KMS-11 (cell line): ENCODE measurements at regions not wholly inside any gene's neighbourhood (a gene's known extent, or its start where the extent isn't known, plus 50 kb on each side); places are given as distances from the start of the nearest gene placed in this dataset.

ENCODE experiments used
- H2AFZ ChIP-seq: fragments of 200-600 bp; sonication (generic); 2 replicates; pipeline ENCODE4 v1.6.1; 2016; ENCODE audit warnings: antibody characterized with exemption, mixed run types, low read depth
- H3K27ac ChIP-seq: fragments of 200-600 bp; sonication (generic); 2 replicates; pipeline ENCODE4 v1.6.1; 2016; ENCODE audit warnings: mild to moderate bottlenecking, mixed run types
- H3K27me3 ChIP-seq: fragments of 200-600 bp; sonication (generic); 2 replicates; pipeline ENCODE4 v1.6.1; 2017; ENCODE audit warnings: mild to moderate bottlenecking, low read depth, mixed run types, moderate library complexity; ENCODE audit not compliant: insufficient read depth
- H3K36me3 ChIP-seq: fragments of 200-600 bp; sonication (generic); 2 replicates; pipeline ENCODE4 v1.6.1; 2017; ENCODE audit warnings: mild to moderate bottlenecking, mixed run types; ENCODE audit not compliant: insufficient read depth
- H3K4me1 ChIP-seq: fragments of 200-600 bp; sonication (generic); 2 replicates; pipeline ENCODE4 v1.6.1; 2016; ENCODE audit warnings: mild to moderate bottlenecking, low read depth, mixed run types; ENCODE audit not compliant: poor library complexity, severe bottlenecking
- H3K4me2 ChIP-seq: fragments of 200-600 bp; sonication (generic); 2 replicates; pipeline ENCODE4 v1.7.0; 2016; ENCODE audit warnings: mild to moderate bottlenecking, mixed run types
- H3K4me3 ChIP-seq: fragments of 200-600 bp; sonication (generic); IDR thresholded peaks from 2 replicates; pipeline ENCODE4 v1.6.1; 2017; ENCODE audit warnings: low read depth, low read length, mixed read lengths; ENCODE audit not compliant: insufficient read depth
- H3K79me2 ChIP-seq: fragments of 200-600 bp; sonication (generic); 2 replicates; pipeline ENCODE4 v1.6.1; 2016; ENCODE audit warnings: low read depth, mixed run types; ENCODE audit not compliant: insufficient read depth
- H3K9ac ChIP-seq: fragments of 200-600 bp; sonication (generic); 2 replicates; pipeline ENCODE4 v1.6.1; 2016; ENCODE audit warnings: mild to moderate bottlenecking, mixed run types
- H4K20me1 ChIP-seq: fragments of 200-600 bp; sonication (generic); 2 replicates; pipeline ENCODE4 v1.6.1; 2016; ENCODE audit warnings: mild to moderate bottlenecking, mixed run types; ENCODE audit not compliant: insufficient read depth
- TF ChIP-seq, protein P1 (sequence below): fragments of 200-600 bp; sonication (generic); conservative IDR thresholded peaks from 2 replicates; pipeline ENCODE4 v1.6.1; 2017; ENCODE audit warnings: low read depth, mild to moderate bottlenecking, antibody characterized with exemption, low read length, moderate library complexity, mixed read lengths

DNA sequence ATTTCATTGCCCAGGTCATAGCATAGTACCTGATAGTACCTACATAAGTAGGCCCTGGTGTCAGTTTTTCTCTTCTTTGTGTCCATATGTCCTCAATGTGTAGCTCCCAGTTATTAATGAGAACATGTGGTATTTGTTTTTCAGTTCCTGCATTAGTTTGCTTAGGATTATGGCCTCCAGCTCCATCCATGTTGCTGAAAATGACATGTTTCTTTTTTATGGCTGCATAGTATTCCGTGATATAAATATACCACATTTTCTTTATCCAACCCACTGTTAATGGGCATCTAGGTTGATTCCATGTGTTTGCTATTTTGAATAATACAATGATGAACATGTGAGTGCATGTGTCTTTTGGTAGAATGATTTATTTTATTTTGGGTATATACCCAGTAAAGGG, 641.6 kb downstream of the RFPL4B start:
- Histone ChIP-seq H3K9ac (no peak overlapping the region), H3K36me3 (no peaks in the 10 kb centered on the region), H3K4me2 (no peak overlapping the region), H4K20me1 (no peaks in the 10 kb centered on the region), H3K27ac (no peak overlapping the region), H3K79me2 (no peaks in the 10 kb centered on the region), H3K27me3 (no peaks in the 10 kb centered on the region), H2AFZ (no peak overlapping the region), H3K4me3 (no peak overlapping the region), H3K4me1 (no peaks in the 10 kb centered on the region)
- TF ChIP-seq, protein P1, sequence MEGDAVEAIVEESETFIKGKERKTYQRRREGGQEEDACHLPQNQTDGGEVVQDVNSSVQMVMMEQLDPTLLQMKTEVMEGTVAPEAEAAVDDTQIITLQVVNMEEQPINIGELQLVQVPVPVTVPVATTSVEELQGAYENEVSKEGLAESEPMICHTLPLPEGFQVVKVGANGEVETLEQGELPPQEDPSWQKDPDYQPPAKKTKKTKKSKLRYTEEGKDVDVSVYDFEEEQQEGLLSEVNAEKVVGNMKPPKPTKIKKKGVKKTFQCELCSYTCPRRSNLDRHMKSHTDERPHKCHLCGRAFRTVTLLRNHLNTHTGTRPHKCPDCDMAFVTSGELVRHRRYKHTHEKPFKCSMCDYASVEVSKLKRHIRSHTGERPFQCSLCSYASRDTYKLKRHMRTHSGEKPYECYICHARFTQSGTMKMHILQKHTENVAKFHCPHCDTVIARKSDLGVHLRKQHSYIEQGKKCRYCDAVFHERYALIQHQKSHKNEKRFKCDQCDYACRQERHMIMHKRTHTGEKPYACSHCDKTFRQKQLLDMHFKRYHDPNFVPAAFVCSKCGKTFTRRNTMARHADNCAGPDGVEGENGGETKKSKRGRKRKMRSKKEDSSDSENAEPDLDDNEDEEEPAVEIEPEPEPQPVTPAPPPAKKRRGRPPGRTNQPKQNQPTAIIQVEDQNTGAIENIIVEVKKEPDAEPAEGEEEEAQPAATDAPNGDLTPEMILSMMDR: no peak

DNA sequence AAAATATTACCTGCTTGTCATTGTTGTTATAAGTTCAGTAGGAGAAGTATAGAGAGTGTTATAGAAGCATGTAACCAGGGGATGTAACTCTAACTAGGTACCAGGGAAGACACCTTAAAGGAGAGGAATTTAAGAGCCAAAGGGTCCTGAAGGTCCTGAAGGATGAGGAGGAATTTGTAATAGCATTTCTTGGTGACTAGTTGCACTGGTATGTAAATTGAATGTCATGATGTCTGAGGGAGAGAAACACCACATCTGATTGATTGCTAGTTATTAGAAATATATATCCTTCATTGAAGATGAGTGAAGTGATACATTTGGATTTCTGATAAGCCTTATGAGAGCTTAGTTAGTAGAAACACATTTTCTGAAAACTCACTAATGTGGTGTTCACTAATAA, 643.8 kb downstream of the RFPL4B start:
- H3K4me1 ChIP-seq: no peaks in the 10 kb centered on the region
- H3K36me3 ChIP-seq: no peaks in the 10 kb centered on the region
- no peak overlapping the region for H3K4me3 ChIP-seq
- no peak overlapping the region for H3K27ac ChIP-seq
- no peaks in the 10 kb centered on the region for H3K27me3 ChIP-seq
- no peak overlapping the region for H3K9ac ChIP-seq
- no peaks in the 10 kb centered on the region for H4K20me1 ChIP-seq
- H3K79me2 ChIP-seq: no peaks in the 10 kb centered on the region
- TF ChIP-seq, protein P1: no peak
- H3K4me2 ChIP-seq: no peak overlapping the region
- H2AFZ ChIP-seq: no peak overlapping the region

DNA sequence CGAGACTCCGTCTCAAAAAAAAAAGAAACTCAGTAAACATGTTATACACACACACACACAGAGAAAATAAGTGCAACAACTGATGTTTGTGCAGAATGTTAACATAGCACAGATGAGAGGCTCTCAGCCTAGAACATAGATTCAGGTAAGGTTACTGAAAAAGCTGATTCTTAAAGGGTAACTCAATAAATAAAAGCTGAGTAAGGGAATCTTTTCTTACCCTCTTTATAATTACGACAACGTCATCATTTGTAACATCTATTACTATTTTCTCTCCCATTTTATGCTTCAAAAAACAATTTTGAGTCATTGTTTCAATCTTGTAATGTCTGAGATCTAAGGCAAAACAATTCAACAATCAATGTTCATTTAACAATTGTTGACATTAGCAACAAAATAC, 644.8 kb downstream of the RFPL4B start:
- Histone ChIP-seq H2AFZ (no peak overlapping the region), H3K27ac (no peak overlapping the region), H3K4me2 (no peak overlapping the region), H3K79me2 (no peaks in the 10 kb centered on the region), H3K4me1 (no peaks in the 10 kb centered on the region), H3K9ac (no peak overlapping the region), H3K4me3 (no peak overlapping the region), H3K36me3 (no peaks in the 10 kb centered on the region), H4K20me1 (no peaks in the 10 kb centered on the region), H3K27me3 (no peaks in the 10 kb centered on the region)
- TF ChIP-seq, protein P1: no peak

GRCh38 chr6:112997421-112998085, 650.4 kb downstream of the RFPL4B start:
- TF ChIP-seq, protein P1: no peak
- Histone ChIP-seq H3K4me3 (no peak overlapping the region), H3K9ac (no peak overlapping the region), H3K27ac (no peak overlapping the region), H3K36me3 (no peaks in the 10 kb centered on the region), H3K79me2 (no peaks in the 10 kb centered on the region), H2AFZ (no peak overlapping the region), H3K27me3 (no peaks in the 10 kb centered on the region), H4K20me1 (no peaks in the 10 kb centered on the region), H3K4me1 (no peaks in the 10 kb centered on the region), H3K4me2 (no peak overlapping the region)
